GM12878 (cell line): ENCODE measurements at regions not wholly inside any gene's neighbourhood (a gene's known extent, or its start where the extent isn't known, plus 50 kb on each side); places are given as distances from the start of the nearest gene placed in this dataset.

Experiments
- ATAC-seq: fragments of 200-7000 bp; cut with Tn5 transposase; 3 replicates; pipeline ENCODE4 v1.9.1; 2020; ENCODE audit warnings: mild to moderate bottlenecking, moderate library complexity
- BruUV-seq: library from RNA; stranded (reverse); fragments of 400-500 nt; replicated peaks from 2 replicates; lab custom pipeline; 2021; lab: Mats Ljungman, UMichigan
- CTCF ChIA-PET: fragments of 300-600 bp; sonication (Branson Sonifier 250); formaldehyde crosslinking; extraction: SDS; loops from one replicate; lab custom pipeline; 2021; ENCODE audit warnings: inconsistent platforms; lab: Yijun Ruan, JAX
- POLR2A ChIA-PET: fragments of 350-600 bp; formaldehyde crosslinking; extraction: SDS; loops from one replicate; lab custom pipeline; 2021; ENCODE audit warnings: inconsistent platforms; lab: Charles Lee
- RAD21 ChIA-PET: fragments of 300-600 bp; sonication (Branson Sonifier 250); formaldehyde crosslinking; loops from one replicate; lab custom pipeline; 2023; ENCODE audit warnings: antibody characterized with exemption; ENCODE audit not compliant: unreplicated experiment; lab: Charles Lee
- SMC1A ChIA-PET: fragments of 300-600 bp; sonication (Branson Sonifier 250); formaldehyde crosslinking; loops from one replicate; lab custom pipeline; 2023; ENCODE audit not compliant: unreplicated experiment, uncharacterized antibody; lab: Charles Lee
- DNase-seq: peaks from one replicate; pipeline ENCODE4 v3.0.0-alpha.2; 2011; ENCODE audit warnings: low read depth, low spot score
- FAIRE-seq: peaks from 3 replicates; lab custom pipeline; 2011; peaks lifted over from hg19 to GRCh38; lab: Jason Lieb, UNC
- H2AFZ ChIP-seq: 2 replicates; pipeline ENCODE4 v1.6.0; 2011; ENCODE audit warnings: low read depth, low read length, control low read depth; ENCODE audit not compliant: control insufficient read depth
- H3K27ac ChIP-seq: 2 replicates; pipeline ENCODE4 v1.5.1; 2011; ENCODE audit warnings: control low read depth; ENCODE audit not compliant: control insufficient read depth, insufficient read depth
- H3K27me3 ChIP-seq, 2 experiments: replicated peaks in 1 of 2; 2 replicates each; pipeline versions ENCODE4 v1.6.0 to v1.6.1; 2011; ENCODE audit warnings: low read length in 1 of 2; ENCODE audit not compliant: control insufficient read depth in 2 of 2, insufficient read depth in 2 of 2
- H3K36me3 ChIP-seq, 2 experiments: 2 replicates each; pipeline ENCODE4 v1.5.1; 2011; ENCODE audit warnings: low read length in 1 of 2; ENCODE audit not compliant: control insufficient read depth in 2 of 2, insufficient read depth in 2 of 2
- H3K4me1 ChIP-seq: 2 replicates; pipeline ENCODE4 v1.6.1; 2011; ENCODE audit warnings: mild to moderate bottlenecking, low read length, moderate library complexity, mixed read lengths; ENCODE audit not compliant: control insufficient read depth, insufficient read depth
- H3K4me2 ChIP-seq: 2 replicates; pipeline ENCODE4 v1.6.0; 2011; ENCODE audit warnings: control low read depth; ENCODE audit not compliant: control insufficient read depth, insufficient read depth
- H3K4me3 ChIP-seq: fragments of 200-600 bp; sonication (generic); 2 replicates; pipeline ENCODE4 v1.5.1; 2016
- H3K79me2 ChIP-seq: 2 replicates; pipeline ENCODE4 v1.6.0; 2011; ENCODE audit warnings: low read length; ENCODE audit not compliant: control insufficient read depth, insufficient read depth
- H3K9ac ChIP-seq: 2 replicates; pipeline ENCODE4 v1.8.0; 2011; ENCODE audit warnings: low read length, control low read depth, mixed read lengths; ENCODE audit not compliant: control insufficient read depth, insufficient read depth
- H3K9me3 ChIP-seq: replicated peaks from 3 replicates; pipeline ENCODE4 v1.5.1; 2011; ENCODE audit warnings: mild to moderate bottlenecking, low read length; ENCODE audit not compliant: control insufficient read depth, insufficient read depth
- H4K20me1 ChIP-seq: 2 replicates; pipeline ENCODE4 v1.6.0; 2011; ENCODE audit not compliant: control insufficient read depth, insufficient read depth
- ATF7 ChIP-seq: fragments of 450-650 bp; IDR thresholded peaks from 2 replicates; pipeline ENCODE4 v1.6.1; 2016; ENCODE audit warnings: low read depth, mild to moderate bottlenecking
- BMI1 ChIP-seq: fragments of 450-650 bp; IDR thresholded peaks from 2 replicates; pipeline ENCODE4 v1.6.1; 2016; ENCODE audit warnings: mild to moderate bottlenecking, moderate library complexity, borderline replicate concordance
- EP300 ChIP-seq, 2 experiments: fragments of 150-350 bp in 1 of 2; IDR thresholded peaks; 2 replicates each; pipeline ENCODE4 v1.6.1; 2011 to 2012; ENCODE audit warnings: low read depth in 2 of 2, low read length in 2 of 2, borderline replicate concordance in 1 of 2, improper control_type of control experiment in 1 of 2, inconsistent platforms in 1 of 2; ENCODE audit not compliant: control insufficient read depth in 1 of 2
- FOXK2 ChIP-seq: fragments of 450-650 bp; IDR thresholded peaks from 2 replicates; pipeline ENCODE4 v1.6.1; 2017; ENCODE audit warnings: mild to moderate bottlenecking, moderate library complexity
- KLF5 ChIP-seq: fragments of 450-650 bp; IDR thresholded peaks from 2 replicates; pipeline ENCODE4 v1.6.1; 2014; ENCODE audit warnings: mild to moderate bottlenecking; ENCODE audit not compliant: partially characterized antibody
- MTA3 ChIP-seq: IDR thresholded peaks from 2 replicates; pipeline ENCODE4 v1.6.1; 2012; ENCODE audit warnings: low read length, inconsistent platforms, borderline replicate concordance
- NFIC ChIP-seq: IDR thresholded peaks from 2 replicates; pipeline ENCODE4 v1.6.1; 2012; ENCODE audit warnings: low read depth, mild to moderate bottlenecking, inconsistent platforms, low read length, moderate library complexity
- NFYB ChIP-seq: IDR thresholded peaks from 2 replicates; pipeline ENCODE4 v1.6.1; 2011; ENCODE audit warnings: low read depth, mild to moderate bottlenecking, low read length, improper control_type of control experiment, moderate library complexity; ENCODE audit not compliant: insufficient read depth
- POLR2AphosphoS2 ChIP-seq: IDR thresholded peaks from 2 replicates; pipeline ENCODE4 v1.6.1; 2011; ENCODE audit warnings: low read depth, mild to moderate bottlenecking, low read length, improper control_type of control experiment, moderate library complexity
- RAD51 ChIP-seq: fragments of 450-650 bp; IDR thresholded peaks from 2 replicates; pipeline ENCODE4 v1.6.1; 2016; ENCODE audit warnings: moderate library complexity, mild to moderate bottlenecking, inconsistent platforms
- RBBP5 ChIP-seq: fragments of 200-600 bp; sonication (generic); conservative IDR thresholded peaks from 2 replicates; pipeline ENCODE4 v1.6.1; 2016
- SIX5 ChIP-seq: IDR thresholded peaks from 2 replicates; pipeline ENCODE4 v1.6.1; 2011; ENCODE audit warnings: mild to moderate bottlenecking, low read depth, low read length, moderate library complexity; ENCODE audit not compliant: severe bottlenecking
- WGBS: methylation state at CpG from one replicate; pipeline ENCODE4 v1.1.6; 2016; ENCODE audit warnings: low lambda C conversion rate; ENCODE audit not compliant: insufficient replicate concordance, insufficient coverage; ENCODE audit errors: missing lambda C conversion rate; 5-methylcytosine and 5-hydroxymethylcytosine counted together
- in situ Hi-C: fragments of 300-500 bp; cut with MboI; formaldehyde crosslinking; loops from 9 replicates; pipeline ENCODE4 v1.14.3; 2018; ENCODE audit warnings: mixed read lengths
- intact Hi-C: fragments of 100-400 bp; cut with micrococcal nuclease; formaldehyde crosslinking; loops from one replicate; pipeline ENCODE4 v1.14.2; 2022; ENCODE audit not compliant: unreplicated experiment
- TF ChIP-seq, protein P1 (sequence below): fragments of 450-650 bp; IDR thresholded peaks from 2 replicates; pipeline ENCODE4 v1.6.1; 2017; ENCODE audit warnings: mild to moderate bottlenecking, moderate library complexity
- TF ChIP-seq, protein P2 (sequence below): fragments of 150-350 bp; IDR thresholded peaks from 2 replicates; pipeline ENCODE4 v1.6.1; 2016; ENCODE audit warnings: low read depth, low read length

DNA sequence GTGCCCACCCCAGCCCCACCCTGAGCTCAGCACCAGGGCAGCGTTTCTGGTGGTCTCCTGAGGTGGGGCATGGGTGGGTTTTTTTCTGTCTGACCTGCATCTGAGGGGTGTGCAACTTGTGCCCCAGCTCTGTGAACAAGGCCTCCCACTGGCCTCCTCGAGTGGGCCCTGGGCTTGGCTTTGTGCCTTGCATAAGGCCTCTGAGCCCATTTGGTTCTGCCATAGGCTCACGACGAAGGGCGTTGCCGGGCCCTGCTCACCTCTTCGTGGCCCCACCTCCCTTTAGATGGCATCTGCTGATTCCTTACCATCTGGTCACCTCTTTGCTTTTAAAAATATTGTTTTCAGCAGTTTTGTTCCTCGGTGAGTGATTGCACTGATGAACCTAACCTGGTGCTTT is 127.1 kb upstream of the COL5A1 start:
- intact Hi-C loops (no loop called here), in situ Hi-C loops (no loop called here)
- H3K4me3 ChIP-seq = no peak overlapping the region
- no peak overlapping the region for H3K27ac ChIP-seq
- TF ChIP-seq, protein P1, sequence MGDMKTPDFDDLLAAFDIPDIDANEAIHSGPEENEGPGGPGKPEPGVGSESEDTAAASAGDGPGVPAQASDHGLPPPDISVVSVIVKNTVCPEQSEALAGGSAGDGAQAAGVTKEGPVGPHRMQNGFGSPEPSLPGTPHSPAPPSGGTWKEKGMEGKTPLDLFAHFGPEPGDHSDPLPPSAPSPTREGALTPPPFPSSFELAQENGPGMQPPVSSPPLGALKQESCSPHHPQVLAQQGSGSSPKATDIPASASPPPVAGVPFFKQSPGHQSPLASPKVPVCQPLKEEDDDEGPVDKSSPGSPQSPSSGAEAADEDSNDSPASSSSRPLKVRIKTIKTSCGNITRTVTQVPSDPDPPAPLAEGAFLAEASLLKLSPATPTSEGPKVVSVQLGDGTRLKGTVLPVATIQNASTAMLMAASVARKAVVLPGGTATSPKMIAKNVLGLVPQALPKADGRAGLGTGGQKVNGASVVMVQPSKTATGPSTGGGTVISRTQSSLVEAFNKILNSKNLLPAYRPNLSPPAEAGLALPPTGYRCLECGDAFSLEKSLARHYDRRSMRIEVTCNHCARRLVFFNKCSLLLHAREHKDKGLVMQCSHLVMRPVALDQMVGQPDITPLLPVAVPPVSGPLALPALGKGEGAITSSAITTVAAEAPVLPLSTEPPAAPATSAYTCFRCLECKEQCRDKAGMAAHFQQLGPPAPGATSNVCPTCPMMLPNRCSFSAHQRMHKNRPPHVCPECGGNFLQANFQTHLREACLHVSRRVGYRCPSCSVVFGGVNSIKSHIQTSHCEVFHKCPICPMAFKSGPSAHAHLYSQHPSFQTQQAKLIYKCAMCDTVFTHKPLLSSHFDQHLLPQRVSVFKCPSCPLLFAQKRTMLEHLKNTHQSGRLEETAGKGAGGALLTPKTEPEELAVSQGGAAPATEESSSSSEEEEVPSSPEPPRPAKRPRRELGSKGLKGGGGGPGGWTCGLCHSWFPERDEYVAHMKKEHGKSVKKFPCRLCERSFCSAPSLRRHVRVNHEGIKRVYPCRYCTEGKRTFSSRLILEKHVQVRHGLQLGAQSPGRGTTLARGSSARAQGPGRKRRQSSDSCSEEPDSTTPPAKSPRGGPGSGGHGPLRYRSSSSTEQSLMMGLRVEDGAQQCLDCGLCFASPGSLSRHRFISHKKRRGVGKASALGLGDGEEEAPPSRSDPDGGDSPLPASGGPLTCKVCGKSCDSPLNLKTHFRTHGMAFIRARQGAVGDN = no peak
- TF ChIP-seq NFYB (no peak), BMI1 (no peak), MTA3 (no peak), SIX5 (no peak), RAD51 (no peak), NFIC (no peak), POLR2AphosphoS2 (no peak), FOXK2 (no peak), ATF7 (no peak), EP300 (IDR thresholded peaks at IDR 0.05; ENCODE audit: borderline replicate concordance in 1 of 2, control insufficient read depth in 1 of 2, low read depth in 2 of 2, low read length in 2 of 2) (no peak), RBBP5 (no peak), KLF5 (no peak)
- TF ChIP-seq, protein P2, sequence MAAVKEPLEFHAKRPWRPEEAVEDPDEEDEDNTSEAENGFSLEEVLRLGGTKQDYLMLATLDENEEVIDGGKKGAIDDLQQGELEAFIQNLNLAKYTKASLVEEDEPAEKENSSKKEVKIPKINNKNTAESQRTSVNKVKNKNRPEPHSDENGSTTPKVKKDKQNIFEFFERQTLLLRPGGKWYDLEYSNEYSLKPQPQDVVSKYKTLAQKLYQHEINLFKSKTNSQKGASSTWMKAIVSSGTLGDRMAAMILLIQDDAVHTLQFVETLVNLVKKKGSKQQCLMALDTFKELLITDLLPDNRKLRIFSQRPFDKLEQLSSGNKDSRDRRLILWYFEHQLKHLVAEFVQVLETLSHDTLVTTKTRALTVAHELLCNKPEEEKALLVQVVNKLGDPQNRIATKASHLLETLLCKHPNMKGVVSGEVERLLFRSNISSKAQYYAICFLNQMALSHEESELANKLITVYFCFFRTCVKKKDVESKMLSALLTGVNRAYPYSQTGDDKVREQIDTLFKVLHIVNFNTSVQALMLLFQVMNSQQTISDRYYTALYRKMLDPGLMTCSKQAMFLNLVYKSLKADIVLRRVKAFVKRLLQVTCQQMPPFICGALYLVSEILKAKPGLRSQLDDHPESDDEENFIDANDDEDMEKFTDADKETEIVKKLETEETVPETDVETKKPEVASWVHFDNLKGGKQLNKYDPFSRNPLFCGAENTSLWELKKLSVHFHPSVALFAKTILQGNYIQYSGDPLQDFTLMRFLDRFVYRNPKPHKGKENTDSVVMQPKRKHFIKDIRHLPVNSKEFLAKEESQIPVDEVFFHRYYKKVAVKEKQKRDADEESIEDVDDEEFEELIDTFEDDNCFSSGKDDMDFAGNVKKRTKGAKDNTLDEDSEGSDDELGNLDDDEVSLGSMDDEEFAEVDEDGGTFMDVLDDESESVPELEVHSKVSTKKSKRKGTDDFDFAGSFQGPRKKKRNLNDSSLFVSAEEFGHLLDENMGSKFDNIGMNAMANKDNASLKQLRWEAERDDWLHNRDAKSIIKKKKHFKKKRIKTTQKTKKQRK = no peak
- ChIA-PET RAD21 (no interaction called here), SMC1A (no interaction called here), POLR2A (no interaction called here), CTCF (no interaction called here)
- no peak for FAIRE-seq
- BruUV-seq = no TSS peak
- no peak overlapping the region for H3K4me2 ChIP-seq
- H3K79me2 ChIP-seq = no peaks in the 10 kb centered on the region
- no peaks in the 10 kb centered on the region for H3K27me3 ChIP-seq
- H3K4me1 ChIP-seq = no peaks in the 10 kb centered on the region
- no peak for ATAC-seq
- no peaks in the 10 kb centered on the region for H3K36me3 ChIP-seq
- no peak for DNase-seq
- H4K20me1 ChIP-seq = no peaks in the 10 kb centered on the region
- 35% methylated on average over 8 of the region's 8 CpGs for WGBS
- no peak overlapping the region for H3K9ac ChIP-seq
- no peaks in the 10 kb centered on the region for H3K9me3 ChIP-seq
- H2AFZ ChIP-seq = no peak overlapping the region
